ENCODE measurements at regions not wholly inside any gene's neighbourhood (a gene's known extent, or its start where the extent isn't known, plus 50 kb on each side); places are given as distances from the start of the nearest gene placed in this dataset.
A peak's percentile ranks its signal among the peaks of the same experiment; 100 is the strongest.

- Histone ChIP-seq H3K9ac (no peak overlapping the region), H3K9me2 (ENCODE audit: insufficient read depth) (no peaks in the 10 kb centered on the region; the same call in 1 of the 2 replicates), H3K4me2 (ENCODE audit: unreplicated experiment) (no peak overlapping the region), H3K27me3 (replicated peaks; ENCODE audit: insufficient read depth) (no peaks in the 10 kb centered on the region), H3K79me2 (ENCODE audit: insufficient read depth) (no peaks in the 10 kb centered on the region), H3K27ac (no peak overlapping the region), H4K20me1 (ENCODE audit: insufficient read depth) (no peaks in the 10 kb centered on the region), H3K4me3 (no peak overlapping the region), H3K36me3 (ENCODE audit: low read depth) (no peaks in the 10 kb centered on the region), H3K4me1 (ENCODE audit: insufficient read depth) (peaks cover 20% of the 10 kb centered on the region), H3K9me3 (ENCODE audit: low read depth) (no peaks in the 10 kb centered on the region), H2AFZ (no peak overlapping the region), H3F3A (ENCODE audit: insufficient read depth) (peaks cover 21% of the 10 kb centered on the region)
- no peak for TF ChIP-seq EZH2 (IDR thresholded peaks at IDR 0.05; ENCODE audit: insufficient read depth, poor library complexity, severe bottlenecking)
- TF ChIP-seq EZH2phosphoT487 (IDR thresholded peaks at IDR 0.05; ENCODE audit: insufficient read depth, low read depth) = no peak
- 80% methylated on average over 1 to 2 of the region's 2 CpGs for WGBS, 2 experiments (ENCODE audit: low coverage in 1 of 2, low lambda C conversion rate in 2 of 2, missing lambda C conversion rate in 2 of 2)
- no peak for DNase-seq
- in situ Hi-C loops (cut with MboI) = no loop called here
These were observed 165.7 kb downstream of the TRIB2 start for GRCh38 chr2:12882393-12882792.

- peak; percentile 49 for DNase-seq
- Histone ChIP-seq H3K9ac (no peak overlapping the region), H3K79me2 (ENCODE audit: insufficient read depth) (no peaks in the 10 kb centered on the region), H2AFZ (no peak overlapping the region), H4K20me1 (ENCODE audit: insufficient read depth) (no peaks in the 10 kb centered on the region), H3K27me3 (replicated peaks; ENCODE audit: insufficient read depth) (no peaks in the 10 kb centered on the region), H3K9me3 (ENCODE audit: low read depth) (no peaks in the 10 kb centered on the region), H3K27ac (no peak overlapping the region; the same call in 1 of the 2 replicates), H3K9me2 (ENCODE audit: insufficient read depth) (no peaks in the 10 kb centered on the region; the same call in 1 of the 2 replicates), H3K36me3 (ENCODE audit: low read depth) (no peaks in the 10 kb centered on the region), H3K4me2 (ENCODE audit: unreplicated experiment) (peak overlapping the region; percentile 31), H3K4me3 (no peak overlapping the region), H3K4me1 (ENCODE audit: insufficient read depth) (peaks cover 25% of the 10 kb centered on the region), H3F3A (ENCODE audit: insufficient read depth) (peaks cover 21% of the 10 kb centered on the region)
- in situ Hi-C loops (cut with MboI) = no loop called here
- 82% methylated on average over 2 of the region's 2 CpGs for WGBS, 2 experiments (ENCODE audit: low coverage in 1 of 2, low lambda C conversion rate in 2 of 2, missing lambda C conversion rate in 2 of 2)
- TF ChIP-seq EZH2 (IDR thresholded peaks at IDR 0.05; ENCODE audit: insufficient read depth, poor library complexity, severe bottlenecking) = no peak
- TF ChIP-seq EZH2phosphoT487 (IDR thresholded peaks at IDR 0.05; ENCODE audit: insufficient read depth, low read depth) = no peak
These were observed 167.2 kb downstream of the TRIB2 start for GRCh38 chr2:12883906-12884305.

- Histone ChIP-seq H3K36me3 (ENCODE audit: low read depth) (no peaks in the 10 kb centered on the region), H3K9me2 (ENCODE audit: insufficient read depth) (no peaks in the 10 kb centered on the region; the same call in 1 of the 2 replicates), H3K9me3 (ENCODE audit: low read depth) (no peaks in the 10 kb centered on the region), H3K4me1 (ENCODE audit: insufficient read depth) (peaks cover 25% of the 10 kb centered on the region), H3K27ac (peak overlapping the region; percentile 70), H3K9ac (0 out of 2 replicates have a peak overlapping the region, but pooled peaks have one; percentile 21), H3K4me3 (no peak overlapping the region), H3K27me3 (replicated peaks; ENCODE audit: insufficient read depth) (no peaks in the 10 kb centered on the region), H2AFZ (peak overlapping the region; percentile 52), H4K20me1 (ENCODE audit: insufficient read depth) (no peaks in the 10 kb centered on the region), H3K79me2 (ENCODE audit: insufficient read depth) (no peaks in the 10 kb centered on the region), H3F3A (ENCODE audit: insufficient read depth) (peaks cover 21% of the 10 kb centered on the region), H3K4me2 (ENCODE audit: unreplicated experiment) (peak overlapping the region; percentile 31)
- TF ChIP-seq EZH2 (IDR thresholded peaks at IDR 0.05; ENCODE audit: insufficient read depth, poor library complexity, severe bottlenecking) = no peak
- no peak for TF ChIP-seq EZH2phosphoT487 (IDR thresholded peaks at IDR 0.05; ENCODE audit: insufficient read depth, low read depth)
- 15% methylated on average over 7 of the region's 7 CpGs for WGBS, 2 experiments (ENCODE audit: low coverage in 1 of 2, low lambda C conversion rate in 2 of 2, missing lambda C conversion rate in 2 of 2)
- peak; percentile 88 for DNase-seq
- in situ Hi-C loops (cut with MboI) = no loop called here
These were observed 168.1 kb downstream of the TRIB2 start for GRCh38 chr2:12884713-12885282.

- Histone ChIP-seq H3K4me1 (ENCODE audit: insufficient read depth) (peaks cover 10% of the 10 kb centered on the region), H3K27me3 (replicated peaks; ENCODE audit: insufficient read depth) (no peaks in the 10 kb centered on the region), H3K9ac (no peak overlapping the region), H4K20me1 (ENCODE audit: insufficient read depth) (no peaks in the 10 kb centered on the region), H3K27ac (no peak overlapping the region), H3K4me2 (ENCODE audit: unreplicated experiment) (no peak overlapping the region), H3F3A (ENCODE audit: insufficient read depth) (peaks cover 6% of the 10 kb centered on the region), H3K9me3 (ENCODE audit: low read depth) (peaks cover 4% of the 10 kb centered on the region), H3K9me2 (ENCODE audit: insufficient read depth) (no peaks in the 10 kb centered on the region; the same call in 1 of the 2 replicates), H3K79me2 (ENCODE audit: insufficient read depth) (no peaks in the 10 kb centered on the region), H3K36me3 (ENCODE audit: low read depth) (no peaks in the 10 kb centered on the region), H2AFZ (no peak overlapping the region), H3K4me3 (no peak overlapping the region)
- TF ChIP-seq EZH2 (IDR thresholded peaks at IDR 0.05; ENCODE audit: insufficient read depth, poor library complexity, severe bottlenecking) (no peak), EZH2phosphoT487 (IDR thresholded peaks at IDR 0.05; ENCODE audit: insufficient read depth, low read depth) (no peak)
- no peak for DNase-seq
- 66 to 70% methylated on average over 4 of the region's 4 CpGs for WGBS, 2 experiments (ENCODE audit: low coverage in 1 of 2, low lambda C conversion rate in 2 of 2, missing lambda C conversion rate in 2 of 2)
- in situ Hi-C loops (cut with MboI) = no loop called here
These were observed 173.3 kb downstream of the TRIB2 start for GRCh38 chr2:12890066-12890465.

Measured in GM23248 (cell line).